PFSK-1 (cell line): ENCODE measurements at regions not wholly inside any gene's neighbourhood (a gene's known extent, or its start where the extent isn't known, plus 50 kb on each side); places are given as distances from the start of the nearest gene placed in this dataset.

Source experiments
- FOXP2 ChIP-seq: optimal IDR thresholded peaks from 2 replicates; pipeline ENCODE3; 2011; ENCODE audit warnings: borderline replicate concordance, control low read depth, inconsistent platforms; ENCODE audit not compliant: insufficient read depth; ENCODE audit errors: extremely low read length, extremely low read depth
- POLR2AphosphoS5 ChIP-seq: IDR thresholded peaks from 2 replicates; pipeline ENCODE4 v1.6.1; 2012; ENCODE audit warnings: low read depth, mild to moderate bottlenecking, control low read depth, low read length, moderate library complexity
- REST ChIP-seq, 2 experiments: IDR thresholded peaks; 2 replicates each; pipeline versions ENCODE4 v1.6.1 to v1.8.0; 2011 to 2012; ENCODE audit warnings: low read depth in 2 of 2, low read length in 2 of 2, control low read depth in 1 of 2, inconsistent platforms in 1 of 2, mild to moderate bottlenecking in 1 of 2, moderate library complexity in 1 of 2; ENCODE audit not compliant: insufficient read depth in 1 of 2
- SIN3A ChIP-seq: IDR thresholded peaks from 2 replicates; pipeline ENCODE4 v1.6.1; 2012; ENCODE audit warnings: mild to moderate bottlenecking, low read length, moderate library complexity, borderline replicate concordance; ENCODE audit not compliant: insufficient read depth
- TAF1 ChIP-seq: IDR thresholded peaks from 2 replicates; pipeline ENCODE4 v1.6.1; 2012; ENCODE audit warnings: low read length, control low read depth, borderline replicate concordance; ENCODE audit not compliant: insufficient read depth

GRCh38 chr2:187966924-187967323 lies 324.8 kb upstream of the GULP1 start:
- TF ChIP-seq REST (IDR thresholded peaks at IDR 0.05; ENCODE audit: insufficient read depth in 1 of 2, low read depth in 2 of 2, low read length in 2 of 2) (no peak), TAF1 (no peak), FOXP2 (no peak), POLR2AphosphoS5 (no peak)

GRCh38 chr2:187971893-187972292 lies 319.8 kb upstream of the GULP1 start:
- TF ChIP-seq SIN3A (no peak), FOXP2 (no peak), POLR2AphosphoS5 (no peak)

- TF ChIP-seq SIN3A, result no peak
- no peak for TF ChIP-seq TAF1
- TF ChIP-seq REST (IDR thresholded peaks at IDR 0.05; ENCODE audit: insufficient read depth in 1 of 2, low read depth in 2 of 2, low read length in 2 of 2), result no peak
- TF ChIP-seq POLR2AphosphoS5, result no peak
- TF ChIP-seq FOXP2, result no peak
Observed at GRCh38 chr2:187976259-187976985, 315.3 kb upstream of the GULP1 start.

- TF ChIP-seq POLR2AphosphoS5, result no peak
- no peak for TF ChIP-seq TAF1
- TF ChIP-seq FOXP2, result no peak
- no peak for TF ChIP-seq SIN3A
- TF ChIP-seq REST (IDR thresholded peaks at IDR 0.05; ENCODE audit: insufficient read depth in 1 of 2, low read depth in 2 of 2, low read length in 2 of 2), result no peak
Observed at GRCh38 chr2:187976986-187977333, 314.7 kb upstream of the GULP1 start.

- TF ChIP-seq SIN3A, result no peak
Observed at GRCh38 chr2:187978356-187978755, 313.3 kb upstream of the GULP1 start.

GRCh38 chr2:187982668-187983067 lies 309.0 kb upstream of the GULP1 start:
- TF ChIP-seq FOXP2, result no peak
- no peak for TF ChIP-seq SIN3A
- TF ChIP-seq TAF1, result no peak
- no peak for TF ChIP-seq POLR2AphosphoS5
- TF ChIP-seq REST (IDR thresholded peaks at IDR 0.05; ENCODE audit: insufficient read depth in 1 of 2, low read depth in 2 of 2, low read length in 2 of 2), result no peak
